Ascending aorta (tissue), 2 donors: ENCODE measurements at regions not wholly inside any gene's neighbourhood (a gene's known extent, or its start where the extent isn't known, plus 50 kb on each side); places are given as distances from the start of the nearest gene placed in this dataset.

ENCODE experiments used
- DNase-seq, 2 donors: peaks; one replicate each; pipeline ENCODE4 v3.0.0-alpha.2; 2019; ENCODE audit warnings: low spot score in 2 of 2
- H3K27ac ChIP-seq, 2 donors: fragments of 200-600 bp; sonication (generic); one replicate each; pipeline ENCODE4 v1.5.1; 2016 to 2017; ENCODE audit warnings: mild to moderate bottlenecking in 1 of 2
- H3K27me3 ChIP-seq: fragments of 200-600 bp; sonication (generic); one replicate; pipeline ENCODE4 v1.5.1; 2017
- H3K36me3 ChIP-seq, 2 donors: fragments of 200-600 bp; sonication (generic); one replicate each; pipeline ENCODE4 v1.5.1; 2016
- H3K4me1 ChIP-seq, 2 donors: fragments of 200-600 bp; sonication (generic); one replicate each; pipeline ENCODE4 v1.5.1; 2016 to 2017; ENCODE audit warnings: mild to moderate bottlenecking in 1 of 2
- H3K4me3 ChIP-seq, 2 donors: fragments of 200-600 bp; sonication (generic); one replicate each; pipeline ENCODE4 v1.5.1; 2016 to 2017; ENCODE audit warnings: mild to moderate bottlenecking in 1 of 2
- H3K9me3 ChIP-seq, 2 donors: fragments of 200-600 bp; sonication (generic); one replicate each; pipeline ENCODE4 v1.5.1; 2016
- intact Hi-C: fragments of 100-400 bp; cut with DNase I; formaldehyde crosslinking; loops from one replicate; pipeline ENCODE4 v1.15.1; 2023
- TF ChIP-seq, protein P1 (sequence below), 3 experiments: fragments of 200-600 bp in 2 of 3; fragments of 450-650 bp in 1 of 3; sonication (generic) in 2 of 3; IDR thresholded peaks; one replicate each; pipeline ENCODE4 v1.5.1; 2016 to 2019; ENCODE audit warnings: antibody characterized with exemption in 3 of 3, mild to moderate bottlenecking in 1 of 3, moderate library complexity in 1 of 3

DNA sequence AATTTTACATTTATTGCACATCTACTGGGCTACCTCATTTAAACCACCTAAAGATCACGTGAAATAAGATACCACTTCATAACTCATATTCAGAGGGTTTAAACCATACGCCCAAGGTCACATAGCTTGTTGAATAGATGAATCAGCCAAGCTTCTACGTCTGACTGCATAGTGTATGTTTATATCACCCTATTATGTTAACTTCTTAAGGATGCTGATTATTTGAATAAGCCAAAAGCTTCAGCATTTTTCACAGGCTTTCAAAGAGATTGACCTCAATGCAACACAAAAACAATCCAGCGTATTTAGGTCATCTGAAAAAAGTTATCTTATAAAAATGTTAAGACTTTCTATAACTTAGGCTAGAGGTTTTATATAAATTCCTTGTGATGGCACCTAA is 373.8 kb downstream of the TGFB2 start:
- intact Hi-C loops = no loop called here
- TF ChIP-seq, protein P1, sequence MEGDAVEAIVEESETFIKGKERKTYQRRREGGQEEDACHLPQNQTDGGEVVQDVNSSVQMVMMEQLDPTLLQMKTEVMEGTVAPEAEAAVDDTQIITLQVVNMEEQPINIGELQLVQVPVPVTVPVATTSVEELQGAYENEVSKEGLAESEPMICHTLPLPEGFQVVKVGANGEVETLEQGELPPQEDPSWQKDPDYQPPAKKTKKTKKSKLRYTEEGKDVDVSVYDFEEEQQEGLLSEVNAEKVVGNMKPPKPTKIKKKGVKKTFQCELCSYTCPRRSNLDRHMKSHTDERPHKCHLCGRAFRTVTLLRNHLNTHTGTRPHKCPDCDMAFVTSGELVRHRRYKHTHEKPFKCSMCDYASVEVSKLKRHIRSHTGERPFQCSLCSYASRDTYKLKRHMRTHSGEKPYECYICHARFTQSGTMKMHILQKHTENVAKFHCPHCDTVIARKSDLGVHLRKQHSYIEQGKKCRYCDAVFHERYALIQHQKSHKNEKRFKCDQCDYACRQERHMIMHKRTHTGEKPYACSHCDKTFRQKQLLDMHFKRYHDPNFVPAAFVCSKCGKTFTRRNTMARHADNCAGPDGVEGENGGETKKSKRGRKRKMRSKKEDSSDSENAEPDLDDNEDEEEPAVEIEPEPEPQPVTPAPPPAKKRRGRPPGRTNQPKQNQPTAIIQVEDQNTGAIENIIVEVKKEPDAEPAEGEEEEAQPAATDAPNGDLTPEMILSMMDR (IDR thresholded peaks at IDR 0.05) = no peak
- no peaks in the 10 kb centered on the region for H3K4me1 ChIP-seq

DNA sequence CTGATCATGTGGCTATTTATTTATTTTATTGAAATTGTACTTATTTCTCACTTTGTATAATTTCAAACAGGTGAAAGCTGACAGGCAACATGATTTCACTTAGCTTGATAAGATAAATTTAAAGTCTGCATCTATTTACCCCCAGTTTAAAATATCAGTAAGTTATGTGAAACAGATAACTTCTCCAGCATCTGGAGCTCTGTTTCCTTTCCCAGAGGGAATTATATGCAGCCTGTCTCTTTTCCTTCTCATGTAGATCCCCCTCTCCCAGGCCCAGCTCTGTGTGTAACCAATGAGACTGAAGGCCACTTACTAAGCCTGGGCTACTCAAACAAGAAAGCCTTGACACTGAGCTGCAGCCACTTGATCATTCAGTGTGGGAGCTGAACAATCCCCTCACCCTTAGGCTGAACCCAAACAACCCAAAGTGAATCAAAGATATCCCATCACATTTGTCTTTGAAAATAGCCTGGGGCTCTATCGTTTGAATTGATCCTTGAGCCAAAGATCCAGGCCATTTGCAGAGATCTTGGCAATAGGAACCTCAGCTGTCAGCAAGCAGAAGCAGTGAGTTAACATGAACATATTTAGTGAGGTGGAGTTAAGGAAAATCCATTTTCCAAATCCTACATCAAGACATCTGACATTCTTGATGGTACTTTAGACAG is 383.9 kb downstream of the TGFB2 start:
- TF ChIP-seq, protein P1 (IDR thresholded peaks at IDR 0.05) = no peak
- intact Hi-C loops = no loop called here
- no peaks in the 10 kb centered on the region for H3K27me3 ChIP-seq

More for the DNA sequence above, 373.8 kb downstream of the TGFB2 start:
- no peak overlapping the region for H3K27ac ChIP-seq
- no peaks in the 10 kb centered on the region for H3K36me3 ChIP-seq
- DNase-seq = no peak
- no peaks in the 10 kb centered on the region for H3K27me3 ChIP-seq
- no peaks in the 10 kb centered on the region for H3K9me3 ChIP-seq
- no peak overlapping the region for H3K4me3 ChIP-seq

DNA sequence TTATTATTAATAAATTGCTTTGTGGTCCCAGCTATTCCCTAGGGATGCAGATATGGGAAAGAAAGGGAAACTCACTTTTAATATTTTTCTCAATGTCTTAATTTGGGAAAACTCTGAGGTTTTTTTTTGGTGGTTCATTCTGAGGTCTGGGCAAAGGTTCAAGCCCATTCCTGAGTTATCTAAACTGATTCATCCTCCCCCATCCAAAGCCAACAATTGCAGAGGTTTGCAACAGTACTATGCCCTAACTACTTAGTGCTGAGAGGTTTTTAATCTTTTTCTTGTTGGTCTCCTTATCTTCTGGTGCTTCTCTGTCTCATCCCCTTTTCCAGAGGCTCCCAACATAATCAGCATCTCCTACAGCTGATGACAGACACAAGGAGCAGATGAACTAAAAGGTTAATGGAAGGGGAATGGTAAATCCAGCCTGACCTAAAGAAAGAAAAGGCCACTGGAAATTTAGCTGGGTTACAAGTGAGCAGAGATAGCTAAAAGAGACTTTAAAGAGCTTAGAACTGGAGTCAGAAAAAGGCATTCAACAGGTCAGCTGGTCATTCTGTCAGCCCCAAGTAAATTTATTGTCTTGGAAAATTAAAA is 390.4 kb downstream of the TGFB2 start:
- TF ChIP-seq, protein P1 (IDR thresholded peaks at IDR 0.05) = no peak
- peaks cover 0 to 3% of the 10 kb centered on the region in 2 donors for H3K4me1 ChIP-seq
- H3K27me3 ChIP-seq = no peaks in the 10 kb centered on the region
- no peak for DNase-seq
- H3K4me3 ChIP-seq = no peak overlapping the region
- H3K36me3 ChIP-seq = no peaks in the 10 kb centered on the region
- no peaks in the 10 kb centered on the region for H3K9me3 ChIP-seq
- no peak overlapping the region for H3K27ac ChIP-seq
- intact Hi-C loops = no loop called here

More for the DNA sequence above, 383.9 kb downstream of the TGFB2 start:
- no peak overlapping the region for H3K4me3 ChIP-seq
- no peaks in the 10 kb centered on the region for H3K36me3 ChIP-seq
- no peak overlapping the region for H3K27ac ChIP-seq
- H3K4me1 ChIP-seq = no peaks in the 10 kb centered on the region
- no peaks in the 10 kb centered on the region for H3K9me3 ChIP-seq
- no peak for DNase-seq

DNA sequence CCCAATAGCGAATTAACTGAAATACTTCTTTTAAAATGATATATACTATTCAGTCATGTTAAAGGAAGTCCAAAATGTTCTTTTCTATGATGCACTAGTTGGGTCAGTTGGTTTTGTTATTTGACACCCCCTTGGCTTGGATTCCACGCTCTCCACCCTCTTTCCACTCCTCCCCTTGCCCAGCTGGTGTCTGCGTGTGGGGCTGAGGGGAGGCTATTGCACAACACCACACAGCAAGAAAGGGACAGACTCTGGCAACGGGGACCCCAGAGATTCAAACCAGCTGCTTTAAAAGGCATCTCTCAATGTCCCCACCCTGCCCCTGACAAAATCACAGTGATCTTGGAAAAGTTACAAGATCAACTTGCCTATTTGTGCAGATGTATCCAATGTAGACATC is 394.3 kb downstream of the TGFB2 start:
- TF ChIP-seq, protein P1 (IDR thresholded peaks at IDR 0.05) = no peak
- intact Hi-C loops = no loop called here
- H3K27me3 ChIP-seq = no peaks in the 10 kb centered on the region
- no peaks in the 10 kb centered on the region for H3K36me3 ChIP-seq
- no peak overlapping the region for H3K4me3 ChIP-seq
- H3K9me3 ChIP-seq = no peaks in the 10 kb centered on the region
- no peak overlapping the region for H3K27ac ChIP-seq
- H3K4me1 ChIP-seq = peaks cover 0 to 3% of the 10 kb centered on the region in 2 donors
- DNase-seq = no peak

DNA sequence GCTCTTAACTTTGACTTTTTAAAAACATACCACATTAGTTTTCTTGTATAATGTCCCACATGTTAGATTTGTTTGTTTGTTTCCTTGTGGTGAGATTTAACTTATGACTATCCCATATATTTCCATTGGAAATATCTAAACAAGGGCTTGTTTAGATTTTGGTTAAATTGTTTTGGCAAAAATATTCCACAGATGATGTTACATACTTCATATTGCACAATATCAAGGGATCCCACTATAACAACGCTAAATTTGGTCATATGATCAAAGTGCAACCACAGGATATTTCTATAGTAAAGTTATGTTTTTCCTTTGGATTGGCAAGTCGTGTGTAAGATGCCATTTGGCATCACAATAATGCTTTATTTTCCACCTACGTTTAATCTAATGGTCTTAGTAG is 396.7 kb downstream of the TGFB2 start:
- H3K4me3 ChIP-seq = no peak overlapping the region
- DNase-seq = no peak
- H3K36me3 ChIP-seq = no peaks in the 10 kb centered on the region
- H3K27me3 ChIP-seq = no peaks in the 10 kb centered on the region
- H3K4me1 ChIP-seq = no peaks in the 10 kb centered on the region
- intact Hi-C loops = no loop called here
- no peaks in the 10 kb centered on the region for H3K9me3 ChIP-seq
- TF ChIP-seq, protein P1 (IDR thresholded peaks at IDR 0.05) = no peak
- H3K27ac ChIP-seq = no peak overlapping the region
